Liver (tissue), 3 donors: ENCODE measurements at regions not wholly inside any gene's neighbourhood (a gene's known extent, or its start where the extent isn't known, plus 50 kb on each side); places are given as distances from the start of the nearest gene placed in this dataset.

Experiments used
- EGR1 ChIP-seq, 2 donors: IDR thresholded peaks; 2 replicates each; pipeline ENCODE4 v1.6.1; 2016 to 2018; ENCODE audit warnings: antibody characterized with exemption in 2 of 2, low read depth in 2 of 2
- FOXA1 ChIP-seq: IDR thresholded peaks from 2 replicates; pipeline ENCODE4 v1.6.1; 2016; ENCODE audit warnings: antibody characterized with exemption
- GABPA ChIP-seq, 2 donors: IDR thresholded peaks in 1 of 2; conservative IDR thresholded peaks in 1 of 2; 2 replicates each; pipeline ENCODE4 v1.6.1; 2016; ENCODE audit warnings: antibody characterized with exemption in 2 of 2, mild to moderate bottlenecking in 1 of 2, moderate library complexity in 1 of 2
- JUND ChIP-seq, 2 donors: IDR thresholded peaks; 2 replicates each; pipeline ENCODE4 v1.6.1; 2016; ENCODE audit warnings: antibody characterized with exemption in 2 of 2
- RXRA ChIP-seq, 2 donors: IDR thresholded peaks; 2 replicates each; pipeline ENCODE4 v1.6.1; 2017 to 2018; ENCODE audit warnings: antibody characterized with exemption in 2 of 2, mild to moderate bottlenecking in 1 of 2
- SP1 ChIP-seq: IDR thresholded peaks from 2 replicates; pipeline ENCODE4 v1.6.1; 2018; ENCODE audit warnings: antibody characterized with exemption, mild to moderate bottlenecking
- TAF1 ChIP-seq: conservative IDR thresholded peaks from 2 replicates; pipeline ENCODE4 v1.6.1; 2016; ENCODE audit warnings: antibody characterized with exemption, mild to moderate bottlenecking
- YY1 ChIP-seq: IDR thresholded peaks from 2 replicates; pipeline ENCODE4 v1.6.1; 2016; ENCODE audit warnings: antibody characterized with exemption, mild to moderate bottlenecking
- TF ChIP-seq, protein P1 (sequence below): fragments of 150-350 bp; IDR thresholded peaks from 2 replicates; pipeline ENCODE4 v1.5.1; 2017; ENCODE audit warnings: improper control_type of control experiment, low read depth, low read length; ENCODE audit not compliant: missing input control
- TF ChIP-seq, protein P2 (sequence below): IDR thresholded peaks from 2 replicates; pipeline ENCODE4 v1.6.1; 2016; ENCODE audit warnings: antibody characterized with exemption
- TF ChIP-seq, protein P3 (sequence below): IDR thresholded peaks from 2 replicates; pipeline ENCODE4 v1.6.1; 2016; ENCODE audit warnings: antibody characterized with exemption, mild to moderate bottlenecking
- TF ChIP-seq, protein P4 (sequence below): IDR thresholded peaks from 2 replicates; pipeline ENCODE4 v1.6.1; 2016; ENCODE audit warnings: antibody characterized with exemption
- TF ChIP-seq, protein P5 (sequence below): IDR thresholded peaks from 2 replicates; pipeline ENCODE4 v1.6.1; 2016; ENCODE audit warnings: antibody characterized with exemption
- donor health status: healthy.
- donor health status: healthy.

DNA sequence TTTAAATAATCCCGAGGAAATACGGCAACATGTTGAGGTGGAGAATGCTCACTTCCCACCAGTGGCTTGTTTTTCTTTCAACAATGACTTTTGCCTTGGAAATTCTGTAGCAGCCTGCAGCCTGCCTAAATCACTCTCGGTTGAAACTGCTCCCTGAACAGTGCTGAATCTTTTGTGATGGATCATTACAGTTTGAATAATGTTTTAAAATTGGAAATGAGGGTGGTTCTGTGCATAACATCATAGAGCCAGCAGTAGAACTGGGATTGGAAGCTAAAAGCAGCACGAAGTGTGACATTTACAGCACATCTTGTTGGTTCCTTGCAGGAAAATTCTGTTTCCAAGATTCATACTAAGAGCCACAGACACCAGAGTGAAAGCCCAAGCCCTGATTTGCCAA, 74.1 kb upstream of the GPR12 start:
- TF ChIP-seq, protein P1, sequence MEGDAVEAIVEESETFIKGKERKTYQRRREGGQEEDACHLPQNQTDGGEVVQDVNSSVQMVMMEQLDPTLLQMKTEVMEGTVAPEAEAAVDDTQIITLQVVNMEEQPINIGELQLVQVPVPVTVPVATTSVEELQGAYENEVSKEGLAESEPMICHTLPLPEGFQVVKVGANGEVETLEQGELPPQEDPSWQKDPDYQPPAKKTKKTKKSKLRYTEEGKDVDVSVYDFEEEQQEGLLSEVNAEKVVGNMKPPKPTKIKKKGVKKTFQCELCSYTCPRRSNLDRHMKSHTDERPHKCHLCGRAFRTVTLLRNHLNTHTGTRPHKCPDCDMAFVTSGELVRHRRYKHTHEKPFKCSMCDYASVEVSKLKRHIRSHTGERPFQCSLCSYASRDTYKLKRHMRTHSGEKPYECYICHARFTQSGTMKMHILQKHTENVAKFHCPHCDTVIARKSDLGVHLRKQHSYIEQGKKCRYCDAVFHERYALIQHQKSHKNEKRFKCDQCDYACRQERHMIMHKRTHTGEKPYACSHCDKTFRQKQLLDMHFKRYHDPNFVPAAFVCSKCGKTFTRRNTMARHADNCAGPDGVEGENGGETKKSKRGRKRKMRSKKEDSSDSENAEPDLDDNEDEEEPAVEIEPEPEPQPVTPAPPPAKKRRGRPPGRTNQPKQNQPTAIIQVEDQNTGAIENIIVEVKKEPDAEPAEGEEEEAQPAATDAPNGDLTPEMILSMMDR, result no peak
- TF ChIP-seq SP1 (no peak), JUND (IDR thresholded peaks at IDR 0.05) (no peak), GABPA (IDR thresholded peaks at IDR 0.05 in 1 of 2, conservative IDR thresholded peaks at IDR 0.05 in 1 of 2) (no peak), RXRA (IDR thresholded peaks at IDR 0.05) (no peak), TAF1 (no peak), YY1 (no peak), FOXA1 (no peak), EGR1 (IDR thresholded peaks at IDR 0.05; ENCODE audit: low read depth in 2 of 2) (no peak)
- TF ChIP-seq, protein P2, sequence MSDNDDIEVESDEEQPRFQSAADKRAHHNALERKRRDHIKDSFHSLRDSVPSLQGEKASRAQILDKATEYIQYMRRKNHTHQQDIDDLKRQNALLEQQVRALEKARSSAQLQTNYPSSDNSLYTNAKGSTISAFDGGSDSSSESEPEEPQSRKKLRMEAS, result no peak
- TF ChIP-seq, protein P3, sequence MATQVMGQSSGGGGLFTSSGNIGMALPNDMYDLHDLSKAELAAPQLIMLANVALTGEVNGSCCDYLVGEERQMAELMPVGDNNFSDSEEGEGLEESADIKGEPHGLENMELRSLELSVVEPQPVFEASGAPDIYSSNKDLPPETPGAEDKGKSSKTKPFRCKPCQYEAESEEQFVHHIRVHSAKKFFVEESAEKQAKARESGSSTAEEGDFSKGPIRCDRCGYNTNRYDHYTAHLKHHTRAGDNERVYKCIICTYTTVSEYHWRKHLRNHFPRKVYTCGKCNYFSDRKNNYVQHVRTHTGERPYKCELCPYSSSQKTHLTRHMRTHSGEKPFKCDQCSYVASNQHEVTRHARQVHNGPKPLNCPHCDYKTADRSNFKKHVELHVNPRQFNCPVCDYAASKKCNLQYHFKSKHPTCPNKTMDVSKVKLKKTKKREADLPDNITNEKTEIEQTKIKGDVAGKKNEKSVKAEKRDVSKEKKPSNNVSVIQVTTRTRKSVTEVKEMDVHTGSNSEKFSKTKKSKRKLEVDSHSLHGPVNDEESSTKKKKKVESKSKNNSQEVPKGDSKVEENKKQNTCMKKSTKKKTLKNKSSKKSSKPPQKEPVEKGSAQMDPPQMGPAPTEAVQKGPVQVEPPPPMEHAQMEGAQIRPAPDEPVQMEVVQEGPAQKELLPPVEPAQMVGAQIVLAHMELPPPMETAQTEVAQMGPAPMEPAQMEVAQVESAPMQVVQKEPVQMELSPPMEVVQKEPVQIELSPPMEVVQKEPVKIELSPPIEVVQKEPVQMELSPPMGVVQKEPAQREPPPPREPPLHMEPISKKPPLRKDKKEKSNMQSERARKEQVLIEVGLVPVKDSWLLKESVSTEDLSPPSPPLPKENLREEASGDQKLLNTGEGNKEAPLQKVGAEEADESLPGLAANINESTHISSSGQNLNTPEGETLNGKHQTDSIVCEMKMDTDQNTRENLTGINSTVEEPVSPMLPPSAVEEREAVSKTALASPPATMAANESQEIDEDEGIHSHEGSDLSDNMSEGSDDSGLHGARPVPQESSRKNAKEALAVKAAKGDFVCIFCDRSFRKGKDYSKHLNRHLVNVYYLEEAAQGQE, result no peak
- TF ChIP-seq, protein P4, sequence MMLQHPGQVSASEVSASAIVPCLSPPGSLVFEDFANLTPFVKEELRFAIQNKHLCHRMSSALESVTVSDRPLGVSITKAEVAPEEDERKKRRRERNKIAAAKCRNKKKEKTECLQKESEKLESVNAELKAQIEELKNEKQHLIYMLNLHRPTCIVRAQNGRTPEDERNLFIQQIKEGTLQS, result no peak
- TF ChIP-seq, protein P5, sequence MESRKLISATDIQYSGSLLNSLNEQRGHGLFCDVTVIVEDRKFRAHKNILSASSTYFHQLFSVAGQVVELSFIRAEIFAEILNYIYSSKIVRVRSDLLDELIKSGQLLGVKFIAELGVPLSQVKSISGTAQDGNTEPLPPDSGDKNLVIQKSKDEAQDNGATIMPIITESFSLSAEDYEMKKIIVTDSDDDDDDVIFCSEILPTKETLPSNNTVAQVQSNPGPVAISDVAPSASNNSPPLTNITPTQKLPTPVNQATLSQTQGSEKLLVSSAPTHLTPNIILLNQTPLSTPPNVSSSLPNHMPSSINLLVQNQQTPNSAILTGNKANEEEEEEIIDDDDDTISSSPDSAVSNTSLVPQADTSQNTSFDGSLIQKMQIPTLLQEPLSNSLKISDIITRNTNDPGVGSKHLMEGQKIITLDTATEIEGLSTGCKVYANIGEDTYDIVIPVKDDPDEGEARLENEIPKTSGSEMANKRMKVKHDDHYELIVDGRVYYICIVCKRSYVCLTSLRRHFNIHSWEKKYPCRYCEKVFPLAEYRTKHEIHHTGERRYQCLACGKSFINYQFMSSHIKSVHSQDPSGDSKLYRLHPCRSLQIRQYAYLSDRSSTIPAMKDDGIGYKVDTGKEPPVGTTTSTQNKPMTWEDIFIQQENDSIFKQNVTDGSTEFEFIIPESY, result no peak
